ENCODE measurements at regions not wholly inside any gene's neighbourhood (a gene's known extent, or its start where the extent isn't known, plus 50 kb on each side); places are given as distances from the start of the nearest gene placed in this dataset.

DNA sequence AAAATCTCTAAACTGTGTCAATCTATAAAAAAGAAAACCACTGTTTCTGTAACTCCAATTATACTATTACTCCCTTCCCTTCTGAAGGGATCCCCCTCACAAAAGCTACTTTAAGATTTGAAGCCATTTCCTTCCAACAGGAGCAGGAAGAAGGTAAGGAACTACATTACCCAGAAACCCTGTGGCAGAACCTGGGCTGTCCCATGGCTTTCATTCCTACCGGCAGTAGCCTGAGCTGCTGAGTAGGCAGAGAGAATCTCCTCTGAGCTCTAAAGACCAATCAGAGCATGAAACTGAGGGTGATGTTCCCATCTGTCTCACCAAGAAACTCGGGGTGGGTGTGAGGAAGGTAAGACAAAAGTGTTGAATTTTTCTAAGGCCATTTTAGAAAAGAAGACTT lies 108.0 kb upstream of the LRFN2 start:
- TF ChIP-seq, protein P1, sequence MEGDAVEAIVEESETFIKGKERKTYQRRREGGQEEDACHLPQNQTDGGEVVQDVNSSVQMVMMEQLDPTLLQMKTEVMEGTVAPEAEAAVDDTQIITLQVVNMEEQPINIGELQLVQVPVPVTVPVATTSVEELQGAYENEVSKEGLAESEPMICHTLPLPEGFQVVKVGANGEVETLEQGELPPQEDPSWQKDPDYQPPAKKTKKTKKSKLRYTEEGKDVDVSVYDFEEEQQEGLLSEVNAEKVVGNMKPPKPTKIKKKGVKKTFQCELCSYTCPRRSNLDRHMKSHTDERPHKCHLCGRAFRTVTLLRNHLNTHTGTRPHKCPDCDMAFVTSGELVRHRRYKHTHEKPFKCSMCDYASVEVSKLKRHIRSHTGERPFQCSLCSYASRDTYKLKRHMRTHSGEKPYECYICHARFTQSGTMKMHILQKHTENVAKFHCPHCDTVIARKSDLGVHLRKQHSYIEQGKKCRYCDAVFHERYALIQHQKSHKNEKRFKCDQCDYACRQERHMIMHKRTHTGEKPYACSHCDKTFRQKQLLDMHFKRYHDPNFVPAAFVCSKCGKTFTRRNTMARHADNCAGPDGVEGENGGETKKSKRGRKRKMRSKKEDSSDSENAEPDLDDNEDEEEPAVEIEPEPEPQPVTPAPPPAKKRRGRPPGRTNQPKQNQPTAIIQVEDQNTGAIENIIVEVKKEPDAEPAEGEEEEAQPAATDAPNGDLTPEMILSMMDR (conservative IDR thresholded peaks at IDR 0.05; ENCODE audit: low read depth, low read length): no peak
- TF ChIP-seq EZH2 (IDR thresholded peaks at IDR 0.05; ENCODE audit: borderline replicate concordance, low read depth, low read length, poor library complexity, severe bottlenecking): no peak
